Stimulated activated effector memory CD8-positive, alpha-beta T cell treated with anti-CD3 and anti-CD28 coated beads, Interleukin-12 subunit alpha, Interleukin-12 subunit beta, amount 100 ng/mL, for 72 hours (primary cell): ENCODE measurements at regions not wholly inside any gene's neighbourhood (a gene's known extent, or its start where the extent isn't known, plus 50 kb on each side); places are given as distances from the start of the nearest gene placed in this dataset.
"Not testable (repeated sequence)": the region's sequence is repeated elsewhere in the genome, so short reads cannot be mapped to it uniquely, and the experiment has no call there.

Experiments used
- ATAC-seq: fragments of 150-1000 bp; cut with Tn5 transposase; 2 replicates; pipeline ENCODE4 v1.10.0; 2021
- DNase-seq, 2 donors: peaks; one replicate each; pipeline ENCODE4 v3.0.0; 2021 to 2022; ENCODE audit warnings: low spot score in 2 of 2
- H3K27ac Mint-ChIP-seq: one replicate; pipeline ENCODE4 v1.8.0; 2022; ENCODE audit warnings: mild to moderate bottlenecking, mixed read lengths
- H3K36me3 Mint-ChIP-seq: one replicate; pipeline ENCODE4 v1.8.0; 2022; ENCODE audit warnings: mild to moderate bottlenecking, mixed read lengths
- H3K4me1 Mint-ChIP-seq: one replicate; pipeline ENCODE4 v1.8.0; 2022; ENCODE audit warnings: mixed read lengths
- H3K4me3 Mint-ChIP-seq: one replicate; pipeline ENCODE4 v1.8.0; 2022; ENCODE audit warnings: mild to moderate bottlenecking, mixed read lengths
- H3K9me3 Mint-ChIP-seq: one replicate; pipeline ENCODE4 v1.8.0; 2022; ENCODE audit warnings: mixed read lengths

DNA sequence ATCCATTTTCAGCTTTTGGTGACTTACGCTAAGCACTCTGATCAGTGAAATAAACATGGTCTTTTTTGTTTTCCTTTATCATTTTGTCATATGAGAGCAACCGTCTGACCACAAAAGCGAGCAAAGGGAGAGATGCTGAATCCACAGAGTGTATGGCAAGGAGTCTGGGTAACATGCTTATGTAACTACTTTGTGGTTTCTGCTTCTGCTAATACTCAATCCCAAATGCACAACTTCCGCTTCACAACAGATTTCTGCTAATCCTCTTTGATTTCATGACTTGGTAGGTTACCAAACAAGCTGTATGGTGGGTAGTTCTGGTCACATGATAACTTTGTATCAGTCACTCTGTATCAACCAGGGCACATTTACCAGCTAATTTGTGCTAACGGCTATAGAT lies 908.4 kb upstream of the CRIM1 start:
- no peak overlapping the region for H3K27ac Mint-ChIP-seq
- DNase-seq (no peak), ATAC-seq (no peak)
- no peaks in the 10 kb centered on the region for H3K9me3 Mint-ChIP-seq
- H3K4me3 Mint-ChIP-seq, result no peak overlapping the region
- no peaks in the 10 kb centered on the region for H3K36me3 Mint-ChIP-seq
- no peaks in the 10 kb centered on the region for H3K4me1 Mint-ChIP-seq

DNA sequence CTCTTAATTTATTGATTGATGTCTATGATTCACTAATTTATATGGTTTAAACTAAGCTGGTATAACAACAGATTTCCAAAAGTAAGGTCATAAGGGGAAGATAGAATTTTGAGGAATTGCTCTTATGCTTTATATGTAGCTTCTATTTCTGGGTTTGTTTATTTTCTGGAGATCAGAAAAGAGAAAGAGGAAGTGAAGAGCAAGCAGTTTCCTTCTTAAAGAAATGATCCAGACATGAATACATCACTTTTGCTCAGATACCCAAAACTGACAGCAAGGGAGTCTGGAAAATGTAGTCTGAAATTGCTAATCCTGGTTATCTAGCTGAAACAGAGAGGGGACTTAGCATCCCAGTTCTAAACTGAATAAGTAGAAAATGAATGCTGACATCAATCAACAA lies 912.5 kb upstream of the CRIM1 start:
- H3K27ac Mint-ChIP-seq, result no peak overlapping the region
- no peaks in the 10 kb centered on the region for H3K4me1 Mint-ChIP-seq
- no peak overlapping the region for H3K4me3 Mint-ChIP-seq
- ATAC-seq (no peak), DNase-seq (no peak)
- peaks cover 7% of the 10 kb centered on the region for H3K9me3 Mint-ChIP-seq
- no peaks in the 10 kb centered on the region for H3K36me3 Mint-ChIP-seq

DNA sequence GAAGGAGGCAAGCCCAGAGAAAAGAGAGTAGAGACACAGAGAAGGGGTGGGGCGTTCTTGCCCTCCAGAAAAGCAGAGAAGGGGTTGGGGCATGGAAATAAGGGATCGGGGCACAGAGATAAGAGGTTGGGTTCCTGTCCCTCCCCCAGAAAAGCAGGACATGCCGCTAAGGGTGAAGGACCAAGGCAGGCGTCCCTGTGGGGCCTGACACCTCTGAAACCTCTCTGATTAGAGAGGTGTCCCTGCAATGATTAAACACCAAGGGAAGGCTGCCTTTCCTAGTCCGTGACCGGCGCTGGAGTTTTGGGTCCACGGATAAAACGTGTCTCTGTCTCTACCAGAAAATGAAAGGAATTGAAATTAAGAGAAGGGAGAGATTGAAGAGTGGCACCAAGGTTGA lies 914.0 kb upstream of the CRIM1 start:
- H3K27ac Mint-ChIP-seq, H3K9me3 Mint-ChIP-seq, H3K36me3 Mint-ChIP-seq, H3K4me1 Mint-ChIP-seq, ATAC-seq, DNase-seq, H3K4me3 Mint-ChIP-seq: not testable (repeated sequence)

DNA sequence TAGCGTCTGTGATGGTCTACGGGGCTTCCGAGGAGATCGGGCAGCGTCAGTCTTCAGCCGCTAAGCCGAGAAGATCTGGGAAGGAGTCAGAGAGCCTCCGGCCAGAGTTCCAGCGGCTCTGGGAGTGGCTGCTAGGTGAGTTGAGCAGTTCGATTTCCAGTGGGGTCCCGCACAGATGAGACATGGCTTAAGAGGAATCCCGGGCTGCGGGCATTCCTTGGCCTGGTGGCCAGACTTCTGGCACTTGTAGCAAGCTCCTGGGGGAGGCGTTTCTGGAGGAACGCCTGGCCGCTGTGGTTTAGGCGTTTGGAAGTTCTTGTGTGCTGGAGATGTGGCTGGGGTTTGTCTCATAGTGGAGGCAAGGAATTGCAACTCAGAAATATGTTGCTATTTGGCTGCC lies 915.3 kb upstream of the CRIM1 start:
- ATAC-seq, H3K4me1 Mint-ChIP-seq, H3K27ac Mint-ChIP-seq, DNase-seq, H3K4me3 Mint-ChIP-seq, H3K9me3 Mint-ChIP-seq, H3K36me3 Mint-ChIP-seq: not testable (repeated sequence)

DNA sequence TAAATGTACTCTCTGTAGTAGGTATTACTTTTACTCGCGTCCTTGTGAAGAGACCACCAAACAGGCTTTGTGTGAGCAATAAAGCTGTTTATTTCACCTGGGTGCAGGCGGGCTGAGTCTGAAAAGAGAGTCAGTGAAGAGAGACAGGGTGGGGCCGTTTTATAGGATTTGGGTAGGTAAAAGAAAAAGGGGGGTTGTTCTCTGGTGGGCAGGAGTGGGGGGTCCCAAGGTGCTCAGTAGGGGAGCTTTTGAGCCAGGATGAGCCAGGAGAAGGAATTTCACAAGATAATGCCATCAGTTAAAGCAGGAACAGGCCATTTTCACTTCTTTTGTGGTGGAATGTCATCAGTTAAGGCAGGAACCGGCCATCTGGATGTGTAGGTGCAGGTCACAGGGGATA lies 918.7 kb upstream of the CRIM1 start:
- H3K4me3 Mint-ChIP-seq, H3K9me3 Mint-ChIP-seq, DNase-seq, H3K27ac Mint-ChIP-seq, H3K4me1 Mint-ChIP-seq, H3K36me3 Mint-ChIP-seq, ATAC-seq: not testable (repeated sequence)

DNA sequence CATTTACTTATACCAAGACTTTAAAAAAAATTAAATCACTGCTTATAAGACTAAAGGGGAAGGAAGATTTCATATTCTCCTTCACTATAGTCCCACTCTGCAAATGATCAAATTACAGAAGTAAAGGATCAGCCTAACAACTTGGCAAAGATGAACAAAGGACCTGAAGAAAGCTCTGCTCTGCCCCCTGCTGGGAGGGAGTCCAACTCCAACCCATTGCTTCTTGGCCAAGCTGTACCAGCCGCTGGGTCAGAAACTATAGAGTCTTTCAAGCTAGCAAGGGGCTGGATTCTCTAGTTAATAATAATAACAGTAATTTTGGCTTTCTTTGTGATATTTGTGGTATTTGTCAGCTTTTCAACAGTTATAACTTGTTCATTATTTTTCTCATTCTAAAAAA lies 927.0 kb upstream of the CRIM1 start:
- no peak overlapping the region for H3K4me3 Mint-ChIP-seq
- H3K27ac Mint-ChIP-seq, result no peak overlapping the region
- H3K36me3 Mint-ChIP-seq, result no peaks in the 10 kb centered on the region
- ATAC-seq (no peak), DNase-seq (no peak)
- no peaks in the 10 kb centered on the region for H3K9me3 Mint-ChIP-seq
- H3K4me1 Mint-ChIP-seq, result no peaks in the 10 kb centered on the region

DNA sequence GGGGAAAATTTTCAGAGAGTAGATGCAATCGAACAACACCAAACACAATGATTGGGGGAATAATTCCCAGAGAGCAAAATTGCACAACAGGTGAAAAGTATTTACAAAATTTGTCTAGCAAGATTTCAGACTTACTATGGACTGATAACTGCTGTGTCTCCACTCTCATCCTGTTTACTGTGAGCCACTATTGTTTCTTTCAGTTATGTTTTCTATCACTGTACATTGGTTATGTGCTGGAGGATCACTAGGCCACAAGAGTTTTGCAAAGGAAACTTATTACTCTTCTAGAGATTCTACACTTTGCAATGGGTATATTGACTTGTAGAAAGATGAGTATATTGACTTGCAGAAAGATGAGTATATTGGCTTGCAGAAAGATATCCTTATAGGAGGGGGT lies 934.1 kb upstream of the CRIM1 start:
- no peaks in the 10 kb centered on the region for H3K36me3 Mint-ChIP-seq
- DNase-seq, result no peak
- no peaks in the 10 kb centered on the region for H3K4me1 Mint-ChIP-seq
- ATAC-seq, result no peak
- H3K27ac Mint-ChIP-seq, result no peak overlapping the region
- no peak overlapping the region for H3K4me3 Mint-ChIP-seq
- peaks cover 2% of the 10 kb centered on the region for H3K9me3 Mint-ChIP-seq

DNA sequence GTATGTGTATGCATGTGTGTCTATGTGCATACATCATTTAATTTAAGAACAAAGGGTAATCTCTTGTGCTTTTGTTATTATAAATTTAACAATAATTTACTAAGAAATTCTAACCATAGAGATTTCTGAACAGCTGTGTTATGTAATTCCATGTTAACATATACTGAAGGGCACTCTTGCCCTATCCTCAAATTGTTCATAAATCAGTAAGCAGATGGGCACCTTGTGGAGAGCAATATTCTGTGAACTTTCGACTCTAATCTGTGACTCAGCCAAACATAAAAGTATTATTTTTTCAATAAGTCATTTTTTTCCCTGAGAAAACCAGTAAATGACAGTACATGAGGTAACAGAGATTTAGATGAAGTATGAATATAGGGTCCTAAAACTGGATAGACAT lies 938.3 kb upstream of the CRIM1 start:
- no peak for DNase-seq
- no peak overlapping the region for H3K4me3 Mint-ChIP-seq
- no peaks in the 10 kb centered on the region for H3K9me3 Mint-ChIP-seq
- H3K27ac Mint-ChIP-seq, result no peak overlapping the region
- H3K36me3 Mint-ChIP-seq, result no peaks in the 10 kb centered on the region
- no peak for ATAC-seq
- H3K4me1 Mint-ChIP-seq, result no peaks in the 10 kb centered on the region

DNA sequence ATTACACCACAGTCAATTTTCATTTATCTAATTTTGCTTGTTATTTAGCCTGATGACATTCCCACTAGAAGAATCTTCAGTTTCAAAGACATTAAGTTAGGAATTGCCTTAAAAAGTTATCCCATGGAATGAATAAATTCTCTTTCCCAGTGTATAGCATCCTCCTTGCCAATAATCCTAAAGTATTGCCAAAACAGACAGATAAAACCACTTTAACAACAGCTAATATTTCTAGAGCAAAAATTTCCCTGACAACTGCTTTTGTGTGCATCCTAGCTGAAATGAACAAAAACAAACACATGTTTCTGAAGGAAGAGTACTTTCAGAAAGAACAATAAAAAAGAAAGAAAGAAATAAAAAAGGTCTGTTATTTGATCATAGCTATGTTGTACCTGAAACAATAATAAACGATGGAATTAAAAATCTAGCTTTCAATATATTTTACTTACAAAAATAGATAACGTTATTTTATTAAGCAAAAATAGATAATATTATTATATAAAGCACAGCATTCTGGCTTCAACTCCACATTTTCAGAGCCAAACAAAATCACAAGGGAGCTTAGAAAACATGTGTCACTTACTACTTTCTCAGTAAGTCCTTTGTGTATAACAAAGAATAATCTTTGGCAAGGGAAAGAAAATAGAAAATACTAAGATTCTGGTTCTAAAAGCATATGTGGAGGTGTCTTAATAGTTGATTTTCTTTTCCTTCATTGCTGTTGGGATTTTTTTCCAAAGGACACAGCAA lies 939.0 kb upstream of the CRIM1 start:
- DNase-seq (no peak), ATAC-seq (no peak)
- H3K4me3 Mint-ChIP-seq, result no peak overlapping the region
- H3K4me1 Mint-ChIP-seq, result no peaks in the 10 kb centered on the region
- no peaks in the 10 kb centered on the region for H3K36me3 Mint-ChIP-seq
- H3K9me3 Mint-ChIP-seq, result no peaks in the 10 kb centered on the region
- no peak overlapping the region for H3K27ac Mint-ChIP-seq

DNA sequence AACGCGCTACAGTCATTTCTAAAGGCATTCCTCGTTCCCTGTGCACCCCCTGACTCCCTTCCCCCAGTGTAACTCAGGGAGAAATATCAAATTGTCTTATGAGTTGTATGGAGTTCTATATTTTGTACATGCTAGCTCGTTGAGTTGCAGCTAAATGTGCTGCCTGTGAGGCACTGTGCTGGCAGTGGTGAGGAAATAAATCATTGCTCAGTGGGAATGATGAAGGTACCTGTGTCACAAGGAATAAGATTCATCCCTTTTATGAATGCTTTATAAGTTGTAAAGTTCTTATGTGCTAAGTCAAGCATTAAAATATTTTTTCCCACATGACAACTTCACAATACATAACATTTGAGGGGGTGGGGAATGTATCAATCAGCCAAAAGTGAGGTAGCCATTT lies 939.6 kb upstream of the CRIM1 start:
- no peaks in the 10 kb centered on the region for H3K4me1 Mint-ChIP-seq

DNA sequence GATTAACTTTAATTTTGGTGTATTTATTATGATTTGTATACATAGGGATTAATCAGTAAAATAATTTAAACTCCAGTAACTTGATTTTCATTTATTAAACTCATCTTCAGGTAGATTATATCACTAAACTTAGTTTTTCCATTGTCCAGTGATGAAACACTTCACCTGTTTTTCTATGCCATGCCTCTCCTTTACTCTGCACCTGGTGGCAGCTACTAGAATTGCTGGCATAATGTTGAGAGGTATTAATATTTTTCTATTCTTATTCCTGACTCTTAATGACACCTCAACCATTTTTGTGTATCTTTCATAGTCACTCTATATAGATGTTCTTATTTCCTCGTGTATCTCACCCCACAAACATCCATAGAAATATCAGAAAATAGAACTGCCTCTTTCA lies 940.3 kb upstream of the CRIM1 start:
- no peaks in the 10 kb centered on the region for H3K4me1 Mint-ChIP-seq
- H3K27ac Mint-ChIP-seq, result no peak overlapping the region
- no peak for DNase-seq
- no peaks in the 10 kb centered on the region for H3K9me3 Mint-ChIP-seq
- no peaks in the 10 kb centered on the region for H3K36me3 Mint-ChIP-seq
- no peak overlapping the region for H3K4me3 Mint-ChIP-seq
- no peak for ATAC-seq

More for the DNA sequence above, 939.6 kb upstream of the CRIM1 start:
- Mint-ChIP-seq H3K27ac (no peak overlapping the region), H3K4me3 (no peak overlapping the region), H3K36me3 (no peaks in the 10 kb centered on the region), H3K9me3 (no peaks in the 10 kb centered on the region)
- ATAC-seq (no peak), DNase-seq (no peak)

DNA sequence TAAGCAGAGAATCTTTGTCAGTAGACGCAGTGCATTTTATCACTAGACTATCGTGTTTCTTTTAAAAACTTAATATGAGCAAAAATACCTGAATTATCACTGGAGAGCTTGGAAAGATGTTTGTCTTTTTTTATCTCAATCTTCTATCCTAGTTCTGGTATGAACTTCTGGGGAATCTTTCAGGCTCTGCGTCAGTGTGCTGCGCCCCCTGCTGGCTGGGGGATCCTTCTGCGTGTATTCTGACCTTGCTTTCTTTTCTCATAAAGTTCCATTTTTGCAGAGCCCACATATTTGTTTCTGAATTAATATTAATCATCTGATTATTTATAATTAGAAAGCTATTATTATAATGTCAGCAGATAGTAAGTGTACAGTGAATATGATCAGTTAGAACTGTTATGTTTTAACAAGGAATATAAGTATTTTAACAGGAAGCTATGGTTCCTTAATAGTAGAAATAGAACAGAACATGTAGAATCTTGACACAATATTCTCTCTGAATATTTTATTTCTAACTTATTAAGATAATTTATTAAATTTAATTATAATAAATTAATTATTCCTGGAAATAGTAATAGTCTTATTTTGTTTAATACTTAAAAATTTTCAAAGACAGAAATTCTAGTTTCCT lies 945.0 kb upstream of the CRIM1 start:
- no peaks in the 10 kb centered on the region for H3K9me3 Mint-ChIP-seq
- no peaks in the 10 kb centered on the region for H3K36me3 Mint-ChIP-seq
- H3K27ac Mint-ChIP-seq, result no peak overlapping the region
- no peaks in the 10 kb centered on the region for H3K4me1 Mint-ChIP-seq
- peak; percentile 36 to 54 for DNase-seq
- ATAC-seq, result no peak
- H3K4me3 Mint-ChIP-seq, result no peak overlapping the region

DNA sequence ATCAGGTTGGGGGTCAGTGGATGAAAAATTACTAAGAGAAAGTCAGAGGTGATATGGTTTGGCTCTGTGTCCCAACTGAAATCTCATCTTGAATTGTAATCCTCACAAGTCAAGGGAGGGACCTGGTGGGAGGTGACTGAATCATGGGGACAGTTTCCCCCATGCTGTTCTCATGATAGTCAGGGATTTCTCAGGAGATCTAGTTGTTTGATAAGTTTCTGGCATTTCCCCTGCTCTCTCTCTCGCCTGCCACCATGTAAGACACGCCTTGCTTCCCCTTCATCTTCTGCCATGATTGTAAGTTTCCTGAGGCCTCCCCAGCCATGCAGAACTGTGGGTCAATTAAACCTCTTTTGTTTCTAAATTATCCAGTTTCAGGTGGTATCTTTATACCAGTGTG lies 945.8 kb upstream of the CRIM1 start:
- no peak for ATAC-seq

DNA sequence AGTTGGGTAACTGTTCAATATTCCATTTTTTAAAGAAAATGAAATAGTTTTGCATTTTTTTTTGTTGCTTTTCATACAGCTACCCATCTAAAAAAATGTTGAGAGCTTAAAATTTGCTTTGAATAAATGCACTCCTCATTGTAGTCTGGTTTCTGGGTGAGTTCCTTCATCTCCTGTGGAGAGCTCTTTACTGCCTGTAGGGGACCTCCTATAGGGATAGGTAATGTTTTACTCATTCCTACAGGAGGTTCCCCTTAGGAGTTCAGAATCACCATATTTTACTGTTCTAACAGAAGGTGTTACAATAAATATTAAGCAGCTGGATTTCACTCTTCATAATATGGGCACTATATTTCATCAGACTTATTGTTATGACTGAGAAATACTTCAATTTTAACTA lies 947.3 kb upstream of the CRIM1 start:
- DNase-seq (no peak), ATAC-seq (no peak)
- no peaks in the 10 kb centered on the region for H3K36me3 Mint-ChIP-seq
- no peaks in the 10 kb centered on the region for H3K4me1 Mint-ChIP-seq
- H3K27ac Mint-ChIP-seq, result no peak overlapping the region
- no peaks in the 10 kb centered on the region for H3K9me3 Mint-ChIP-seq
- H3K4me3 Mint-ChIP-seq, result no peak overlapping the region

More for the DNA sequence above, 945.8 kb upstream of the CRIM1 start:
- no peak for DNase-seq
- no peaks in the 10 kb centered on the region for H3K4me1 Mint-ChIP-seq
- H3K9me3 Mint-ChIP-seq, result no peaks in the 10 kb centered on the region
- H3K4me3 Mint-ChIP-seq, result no peak overlapping the region
- no peak overlapping the region for H3K27ac Mint-ChIP-seq
- H3K36me3 Mint-ChIP-seq, result no peaks in the 10 kb centered on the region

DNA sequence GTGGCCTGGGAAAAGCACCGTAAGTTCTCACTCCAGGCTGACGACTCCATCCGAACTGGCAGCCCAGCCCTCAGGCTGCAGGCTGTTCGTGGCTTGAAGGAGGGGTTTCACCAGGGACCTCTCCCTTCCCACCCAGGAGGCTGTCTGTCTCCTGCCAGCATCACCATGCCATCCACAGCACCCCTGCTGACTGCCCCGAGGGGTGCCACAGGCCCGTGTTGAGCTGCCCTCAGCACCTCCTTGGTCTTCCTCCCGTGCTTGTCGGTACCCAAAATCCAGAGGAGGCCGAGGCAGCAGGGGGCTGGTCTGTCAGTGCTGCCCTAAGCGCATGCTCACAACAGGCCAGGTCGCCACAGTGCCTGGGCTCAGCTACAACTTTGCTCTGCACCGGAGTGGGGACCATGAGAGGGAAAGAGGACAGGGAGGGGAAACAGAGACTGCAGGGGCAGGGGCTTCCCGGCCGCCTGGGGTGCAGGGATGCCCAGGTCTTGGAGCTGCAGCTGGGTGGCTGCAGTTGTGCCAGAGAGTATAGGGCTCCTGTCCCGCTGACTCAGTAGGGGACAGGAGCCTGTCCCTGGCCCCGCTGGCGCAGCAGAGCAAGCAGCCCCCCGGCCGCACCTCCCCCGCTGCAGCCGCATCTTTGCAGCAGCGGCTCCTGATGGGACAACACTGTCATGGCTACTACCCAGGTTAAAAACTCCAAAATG lies 963.7 kb upstream of the CRIM1 start:
- peak; percentile 43 for ATAC-seq
- H3K9me3 Mint-ChIP-seq, result no peaks in the 10 kb centered on the region
- H3K4me1 Mint-ChIP-seq, result no peaks in the 10 kb centered on the region
- H3K4me3 Mint-ChIP-seq, result no peak overlapping the region
- no peak overlapping the region for H3K27ac Mint-ChIP-seq
- H3K36me3 Mint-ChIP-seq, result no peaks in the 10 kb centered on the region
- DNase-seq, result no peak

DNA sequence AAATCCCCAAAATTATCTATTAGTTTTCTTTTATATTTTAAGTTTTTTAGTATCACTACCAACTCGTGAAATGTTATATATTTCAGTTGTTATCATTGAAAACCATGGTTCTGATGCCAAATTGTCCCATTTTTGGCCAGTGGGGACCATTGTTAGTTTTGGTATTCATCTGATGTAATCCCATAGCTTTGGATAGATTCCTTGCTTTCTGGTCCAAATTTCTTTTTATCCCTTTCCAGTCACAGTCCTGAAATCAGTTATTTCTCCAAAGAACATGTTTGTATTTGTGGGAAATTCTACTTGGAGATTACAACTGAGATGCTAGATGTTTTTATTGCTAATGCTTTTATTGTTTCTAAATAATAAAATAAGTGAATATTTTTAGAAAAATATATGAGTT lies 976.8 kb upstream of the CRIM1 start:
- Mint-ChIP-seq H3K4me3 (no peak overlapping the region), H3K27ac (no peak overlapping the region), H3K9me3 (no peaks in the 10 kb centered on the region), H3K36me3 (no peaks in the 10 kb centered on the region), H3K4me1 (no peaks in the 10 kb centered on the region)
- no peak for DNase-seq
- no peak for ATAC-seq
